ENCODE measurements at regions not wholly inside any gene's neighbourhood (a gene's known extent, or its start where the extent isn't known, plus 50 kb on each side); places are given as distances from the start of the nearest gene placed in this dataset.

DNA sequence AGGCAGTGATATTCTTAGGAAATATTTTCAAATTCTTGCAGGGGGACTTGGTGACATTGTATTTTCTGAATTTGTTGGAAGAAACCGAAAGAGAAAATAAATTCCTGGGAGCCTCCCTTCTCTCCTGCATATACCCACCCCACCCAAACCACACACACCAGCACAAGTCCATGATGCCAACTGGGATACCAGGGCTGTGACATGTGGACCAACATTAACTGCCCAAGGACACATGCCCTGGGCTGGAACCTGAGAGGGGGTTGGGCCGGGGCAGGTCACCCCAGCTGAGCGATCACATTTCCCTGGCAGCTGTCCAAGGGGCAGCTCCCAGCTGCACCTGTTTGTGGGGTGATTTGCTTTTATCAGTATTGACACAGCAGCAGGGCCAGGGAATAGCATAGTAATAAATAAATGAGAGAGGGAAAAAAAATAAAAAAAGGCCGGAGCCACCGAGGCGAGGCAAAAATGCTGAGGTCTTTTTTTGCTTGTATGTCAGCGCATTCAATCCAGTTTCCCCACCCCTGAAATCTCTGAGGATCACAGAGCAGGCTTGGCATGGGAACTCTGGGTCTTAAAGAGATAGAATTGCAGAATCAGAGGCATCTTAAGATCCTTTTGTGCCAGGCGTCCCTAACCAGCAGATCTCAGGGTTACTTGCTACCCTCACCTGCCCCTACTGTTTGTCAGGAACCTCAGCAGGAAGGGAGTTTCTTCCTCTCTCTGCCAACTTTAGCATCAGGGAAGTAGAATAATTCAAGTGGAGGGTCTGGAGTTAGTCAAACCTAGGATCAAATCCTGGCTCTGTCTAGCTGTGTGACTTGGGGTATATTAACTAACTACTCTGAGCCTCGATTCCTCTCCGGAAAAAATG, 66.5 kb upstream of the PIM1 start:
- intact Hi-C loops (cut with DNase I): no loop called here

DNA sequence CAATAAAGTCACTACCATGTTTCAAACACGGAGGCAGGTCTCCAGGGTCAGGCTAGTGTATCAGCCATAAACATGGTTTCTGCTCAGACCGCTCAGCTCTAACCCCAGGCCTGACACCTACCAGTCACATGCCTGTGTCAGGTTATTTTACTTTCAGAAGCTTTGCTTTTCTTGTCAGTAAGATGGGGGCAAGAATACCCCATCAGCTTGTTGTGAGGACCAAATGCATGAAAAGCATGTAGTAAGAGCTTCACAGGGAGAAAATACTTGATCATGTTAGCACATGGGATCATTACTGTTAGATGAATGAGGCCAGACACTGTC, 65.2 kb upstream of the PIM1 start:
- DNase-seq: no peak
- intact Hi-C loops (cut with DNase I): no loop called here

More for the DNA sequence above, 66.5 kb upstream of the PIM1 start:
- peak in 40 of 42 donors; percentile 3 to 73 (median 38) for DNase-seq

DNA sequence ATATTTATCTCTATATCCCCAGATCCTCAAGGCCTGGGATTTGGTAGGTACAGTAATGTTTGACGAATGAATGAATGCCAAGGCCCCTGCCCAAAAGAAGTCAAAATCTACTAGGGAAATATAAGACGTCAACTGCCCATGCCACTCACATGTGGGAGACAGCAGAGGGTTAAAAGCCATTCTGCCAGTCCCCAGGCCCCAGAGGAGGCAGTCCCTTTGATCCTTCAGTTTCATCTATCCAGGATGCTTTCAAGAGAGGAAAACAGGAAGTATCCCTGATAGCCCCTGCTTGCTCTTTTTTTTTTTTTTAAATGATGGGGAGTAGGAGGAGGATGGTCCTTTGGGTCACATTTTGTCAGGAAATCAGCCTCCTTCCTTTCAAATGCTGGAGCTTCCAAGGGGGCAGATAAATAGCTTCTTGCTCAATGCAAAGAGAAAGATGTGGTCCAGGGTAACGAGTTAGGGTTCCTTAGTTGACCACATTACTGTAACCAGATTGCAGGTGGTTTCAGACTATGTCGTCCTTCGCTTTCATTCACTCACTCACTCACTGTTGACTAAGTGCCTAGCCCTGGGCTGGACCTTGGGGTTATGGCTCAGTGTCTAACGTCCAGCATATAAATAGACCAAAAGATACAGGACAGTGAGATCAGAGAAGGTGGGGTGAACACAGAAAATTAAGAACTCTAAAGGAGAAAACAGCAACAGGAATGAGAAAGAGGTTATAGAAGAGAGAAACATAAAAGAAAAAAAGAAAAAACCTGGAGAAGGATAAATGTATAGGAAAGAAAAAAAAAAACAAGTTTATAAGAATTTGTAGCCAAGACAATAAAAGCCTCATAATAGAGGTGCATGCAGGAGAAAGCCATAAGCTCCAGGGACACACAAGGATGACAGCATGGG, 64.6 kb upstream of the PIM1 start:
- intact Hi-C loops (cut with DNase I): no loop called here

DNA sequence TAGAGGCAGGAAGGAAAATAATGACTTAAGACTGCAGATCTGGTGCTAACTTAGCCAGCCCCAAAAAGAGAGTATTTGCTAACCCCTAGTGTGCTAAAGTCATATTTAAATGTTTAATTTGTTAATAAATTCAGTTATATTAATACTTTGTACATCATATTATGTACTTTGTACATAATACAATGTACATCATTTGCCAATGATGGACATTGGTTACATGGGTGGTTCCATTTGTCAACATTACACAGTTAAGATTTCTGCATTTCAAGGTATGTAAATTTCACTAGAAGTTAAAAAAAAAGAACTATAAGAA, 63.9 kb upstream of the PIM1 start:
- intact Hi-C loops (cut with DNase I): no loop called here
- DNase-seq: no peak

More for the DNA sequence above, 64.6 kb upstream of the PIM1 start:
- no peak for DNase-seq

DNA sequence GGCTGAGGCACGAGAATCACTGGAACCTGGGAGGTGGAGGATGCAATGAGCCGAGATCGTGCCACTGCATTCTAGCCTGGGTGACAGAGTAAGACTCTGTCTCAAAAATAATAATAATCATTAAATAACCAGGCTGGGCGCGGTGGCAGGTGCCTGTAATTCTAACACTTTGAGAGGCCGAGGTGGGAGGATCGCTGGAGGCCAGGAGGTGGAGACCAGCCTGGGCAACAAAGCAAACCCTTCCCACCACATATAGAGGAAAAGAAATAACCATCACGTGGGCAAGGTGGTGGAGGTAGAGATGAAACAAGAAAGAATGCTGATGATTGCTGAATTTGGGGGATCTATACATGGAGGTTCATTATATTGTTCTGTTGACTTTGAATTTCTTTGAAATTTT, 63.4 kb upstream of the PIM1 start:
- DNase-seq: no peak
- intact Hi-C loops (cut with DNase I): no loop called here

DNA sequence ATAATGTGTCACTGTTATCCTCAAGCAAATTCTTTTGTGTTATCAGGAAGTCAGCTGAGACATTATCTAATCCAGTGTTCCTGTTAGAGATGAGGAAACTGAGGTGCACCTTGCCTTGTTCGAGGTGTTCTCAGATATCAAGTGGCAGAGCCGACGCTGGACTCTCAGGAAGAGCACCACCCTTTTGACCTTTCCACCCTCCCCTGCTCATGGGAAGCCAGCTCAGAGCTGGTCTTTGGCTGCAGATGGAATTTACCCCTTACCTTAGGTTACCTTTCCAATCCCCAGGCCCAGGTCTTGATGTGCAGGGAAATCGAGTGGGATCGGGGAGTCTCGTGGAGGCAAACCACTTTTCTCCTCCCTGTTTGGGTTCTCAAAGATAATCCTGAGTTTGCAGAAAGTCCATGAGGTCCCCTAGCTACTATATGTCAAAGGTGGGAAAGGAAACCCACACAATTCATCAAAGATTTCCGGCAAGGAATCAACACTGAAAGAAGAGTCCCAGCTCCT, 62.9 kb upstream of the PIM1 start:
- intact Hi-C loops (cut with DNase I): no loop called here
- no peak for DNase-seq

DNA sequence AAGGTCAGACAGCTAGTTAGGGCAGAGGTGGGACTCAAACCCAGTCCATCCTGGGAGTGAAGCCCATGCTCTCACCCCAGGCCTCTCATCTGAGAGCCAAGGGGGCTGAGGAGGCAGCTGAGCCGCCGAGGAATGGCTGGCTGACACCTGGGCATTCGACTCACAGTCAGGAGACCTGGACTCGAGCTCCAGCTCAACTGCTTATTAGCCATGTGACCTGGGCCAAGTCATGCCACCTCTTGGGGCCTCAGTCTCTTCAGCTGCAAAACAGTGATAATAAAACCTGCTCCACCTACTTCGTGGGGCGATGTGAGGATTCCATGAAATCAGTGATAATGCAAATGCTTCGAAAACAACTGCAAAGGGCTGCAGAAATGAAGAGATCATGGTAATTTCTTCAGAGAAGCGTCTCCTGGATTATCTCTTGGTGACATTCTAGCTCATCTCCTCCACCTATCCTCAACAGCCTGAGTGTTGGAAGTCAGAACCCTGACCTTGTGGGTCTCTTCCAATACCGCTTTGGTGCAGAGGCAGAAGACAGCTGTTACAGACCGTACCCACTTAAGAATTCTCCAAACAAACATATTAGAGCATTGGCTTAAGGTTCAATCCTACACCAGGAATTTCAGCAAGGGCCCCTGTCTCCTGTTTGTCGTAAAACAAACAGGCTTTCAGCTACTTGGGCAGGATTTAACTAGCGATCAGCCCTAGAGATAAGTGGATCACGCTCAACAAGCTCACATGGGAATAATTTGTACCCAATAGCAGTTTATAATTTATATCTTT, 60.0 kb upstream of the PIM1 start:
- no peak for DNase-seq
- intact Hi-C loops (cut with DNase I): no loop called here

DNA sequence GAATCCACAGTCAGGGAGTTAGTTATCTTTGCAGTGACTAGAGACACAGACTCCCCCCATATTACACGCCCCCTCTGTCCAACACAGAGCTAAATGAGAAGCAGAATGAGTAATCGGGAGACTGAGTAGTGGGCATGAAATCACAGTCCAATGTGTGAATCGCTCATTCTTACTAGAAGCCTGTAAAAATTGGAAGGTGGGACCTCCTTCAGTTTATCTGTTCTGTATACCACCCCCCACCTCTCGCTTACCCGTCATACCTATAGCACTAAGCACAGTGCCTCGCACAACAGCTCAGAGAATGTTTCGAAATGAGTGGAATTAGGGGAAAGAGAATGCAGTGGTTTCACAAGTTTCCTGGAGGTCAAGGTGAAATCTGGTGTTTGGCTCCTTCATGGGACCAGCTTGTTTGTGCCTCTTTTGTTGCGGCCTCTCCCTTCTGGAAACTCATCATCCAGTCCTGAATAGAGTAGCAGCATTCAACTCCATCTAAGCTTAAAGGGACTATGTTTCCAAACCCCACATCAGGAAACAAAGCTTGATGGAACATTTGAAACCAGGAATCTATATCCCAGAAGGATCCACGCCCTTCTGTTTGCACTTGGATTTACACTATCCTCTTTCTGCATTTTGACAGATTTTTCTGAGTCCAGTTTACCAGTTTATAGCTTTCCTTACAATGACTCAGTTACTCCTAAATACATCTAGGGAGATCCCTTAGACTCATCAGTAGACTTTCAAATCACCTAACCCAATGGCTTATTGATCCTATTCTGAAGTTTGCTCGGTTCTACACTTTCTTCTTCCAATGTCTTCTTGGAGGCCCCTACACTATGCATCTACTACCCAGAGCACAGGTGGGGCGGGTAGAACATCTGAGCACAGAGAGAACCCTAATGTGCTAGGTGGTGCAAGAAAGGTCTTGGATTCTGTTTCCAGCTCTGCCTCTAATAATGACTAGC, 59.2 kb upstream of the PIM1 start:
- DNase-seq: no peak
- intact Hi-C loops (cut with DNase I): no loop called here

DNA sequence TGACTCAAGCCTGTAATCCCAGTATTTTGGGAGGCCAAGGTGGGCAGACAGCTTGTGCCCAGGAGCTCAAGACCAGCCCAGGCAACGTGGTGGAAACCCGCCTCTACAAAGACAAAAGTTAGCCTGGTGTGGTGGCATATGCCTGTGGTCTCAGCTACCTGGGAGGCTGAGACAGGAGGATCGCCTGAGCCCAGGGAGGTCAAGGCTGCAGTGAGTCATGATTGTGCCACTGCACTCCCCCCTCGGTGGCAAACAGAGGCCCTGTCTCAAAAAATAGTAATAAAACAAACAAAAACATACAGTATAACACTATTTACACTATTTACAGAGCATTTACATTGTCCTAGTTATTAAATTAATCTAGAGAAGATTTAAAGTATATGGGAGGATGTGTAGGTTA, 56.0 kb upstream of the PIM1 start:
- intact Hi-C loops (cut with DNase I): no loop called here
- DNase-seq: no peak

DNA sequence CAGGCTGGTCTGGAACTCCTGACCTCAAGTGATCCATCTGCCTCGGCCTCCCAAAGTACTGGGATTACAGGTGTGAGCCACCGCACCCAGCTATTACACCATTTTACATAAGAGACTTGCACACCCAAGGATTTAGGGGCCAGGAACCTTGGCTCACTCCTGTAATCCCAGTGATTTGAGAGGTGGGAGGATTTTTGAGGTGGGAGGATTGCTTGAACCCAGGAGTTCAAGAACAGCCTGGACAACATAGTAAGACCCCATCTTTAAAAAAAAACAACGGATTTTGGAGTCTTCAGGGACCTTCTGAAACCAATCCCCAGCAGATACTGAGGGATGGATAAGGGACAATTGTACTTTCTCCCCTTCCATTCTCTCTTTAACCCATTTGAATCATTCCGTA, 55.3 kb upstream of the PIM1 start:
- intact Hi-C loops (cut with DNase I): no loop called here
- DNase-seq: no peak

DNA sequence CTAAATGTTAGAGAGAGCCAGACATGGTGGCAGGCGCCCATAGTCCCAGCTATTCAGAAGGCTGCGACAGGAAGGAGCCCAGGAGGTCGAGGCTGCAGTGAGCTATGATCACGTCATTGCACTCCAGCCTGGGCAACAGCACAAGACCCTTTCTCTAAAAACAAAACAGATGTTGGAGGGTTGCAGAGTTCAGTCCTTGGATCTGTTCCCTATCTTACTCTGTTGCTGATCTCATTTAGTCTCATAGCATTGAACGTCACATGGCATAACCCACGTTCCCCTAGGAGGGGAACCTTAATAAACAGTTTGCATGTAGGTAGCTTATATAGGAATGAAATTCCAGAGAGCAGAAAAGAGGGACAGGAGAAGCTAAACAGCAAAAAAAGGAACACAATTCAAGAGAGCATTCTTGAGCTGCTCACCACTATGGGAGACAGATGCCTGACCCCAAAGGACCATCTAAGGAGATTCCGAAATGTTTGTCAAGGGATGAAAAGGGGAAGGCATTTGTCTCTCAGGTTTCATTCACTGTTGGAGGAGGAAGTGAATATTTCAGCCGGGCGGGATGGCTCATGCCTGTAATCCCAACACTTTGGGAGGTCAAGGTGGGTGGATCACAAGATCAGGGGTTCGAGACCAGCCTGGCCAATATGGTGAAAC, 54.6 kb upstream of the PIM1 start:
- intact Hi-C loops (cut with DNase I): no loop called here
- DNase-seq: no peak

DNA sequence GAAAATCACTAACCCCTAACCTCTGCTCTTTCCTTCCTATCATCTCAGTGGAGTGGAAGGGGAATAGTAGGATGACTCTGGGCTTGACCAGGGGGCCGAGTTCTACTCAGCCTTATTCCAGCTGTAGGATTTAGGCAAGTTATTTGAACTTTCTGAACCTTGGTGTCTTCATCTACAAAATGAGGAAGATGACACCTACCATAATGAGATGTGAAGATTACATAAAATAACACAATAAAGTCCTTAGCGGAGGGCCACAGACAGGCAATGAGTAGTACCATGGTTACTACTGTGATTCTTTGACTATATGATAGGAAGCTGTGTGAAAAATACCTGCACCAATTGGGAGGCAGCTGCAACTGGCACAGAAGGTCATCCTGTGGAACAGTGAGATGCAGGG, 53.6 kb upstream of the PIM1 start:
- intact Hi-C loops (cut with DNase I): no loop called here
- no peak for DNase-seq

DNA sequence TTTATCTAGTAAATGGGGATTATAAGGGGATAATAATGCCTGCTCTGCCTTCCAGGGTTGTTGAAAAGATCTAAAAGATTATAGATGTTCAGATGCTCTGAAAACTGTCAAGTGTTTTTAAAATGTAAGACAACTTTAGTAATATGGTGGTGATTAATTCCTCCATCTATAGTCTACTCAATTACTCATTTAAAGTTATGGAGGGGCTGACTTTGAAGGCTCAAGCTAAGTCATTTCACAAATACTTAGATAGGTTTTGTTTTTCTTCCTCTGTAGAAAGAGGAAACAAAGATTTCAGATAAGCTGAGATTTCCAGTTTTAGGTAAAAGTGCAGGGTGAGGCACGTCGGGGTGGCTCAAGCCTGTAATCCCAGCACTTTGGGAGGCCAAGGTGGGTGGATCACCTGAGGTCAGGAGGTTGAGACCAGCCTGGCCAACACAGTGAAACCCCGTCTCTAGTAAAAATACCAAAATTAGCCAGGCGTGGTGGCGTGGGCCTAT, 50.5 kb upstream of the PIM1 start:
- intact Hi-C loops (cut with DNase I): no loop called here

More for the DNA sequence above, 50.5 kb upstream of the PIM1 start:
- DNase-seq: no peak

Measured in head of caudate nucleus (tissue), 42 donors.